Tongue (tissue), 1 donor: ENCODE measurements at regions not wholly inside any gene's neighbourhood (a gene's known extent, or its start where the extent isn't known, plus 50 kb on each side); places are given as distances from the start of the nearest gene placed in this dataset.
"Not testable (repeated sequence)": the region's sequence is repeated elsewhere in the genome, so short reads cannot be mapped to it uniquely, and the experiment has no call there.

Source experiments
- DNase-seq: peaks from one replicate; pipeline ENCODE4 v3.0.0-alpha.2; 2015

GRCh38 chr6:44049989-44050871 lies 77.0 kb downstream of the MRPL14 start:
- peak; percentile 53 for DNase-seq

DNA sequence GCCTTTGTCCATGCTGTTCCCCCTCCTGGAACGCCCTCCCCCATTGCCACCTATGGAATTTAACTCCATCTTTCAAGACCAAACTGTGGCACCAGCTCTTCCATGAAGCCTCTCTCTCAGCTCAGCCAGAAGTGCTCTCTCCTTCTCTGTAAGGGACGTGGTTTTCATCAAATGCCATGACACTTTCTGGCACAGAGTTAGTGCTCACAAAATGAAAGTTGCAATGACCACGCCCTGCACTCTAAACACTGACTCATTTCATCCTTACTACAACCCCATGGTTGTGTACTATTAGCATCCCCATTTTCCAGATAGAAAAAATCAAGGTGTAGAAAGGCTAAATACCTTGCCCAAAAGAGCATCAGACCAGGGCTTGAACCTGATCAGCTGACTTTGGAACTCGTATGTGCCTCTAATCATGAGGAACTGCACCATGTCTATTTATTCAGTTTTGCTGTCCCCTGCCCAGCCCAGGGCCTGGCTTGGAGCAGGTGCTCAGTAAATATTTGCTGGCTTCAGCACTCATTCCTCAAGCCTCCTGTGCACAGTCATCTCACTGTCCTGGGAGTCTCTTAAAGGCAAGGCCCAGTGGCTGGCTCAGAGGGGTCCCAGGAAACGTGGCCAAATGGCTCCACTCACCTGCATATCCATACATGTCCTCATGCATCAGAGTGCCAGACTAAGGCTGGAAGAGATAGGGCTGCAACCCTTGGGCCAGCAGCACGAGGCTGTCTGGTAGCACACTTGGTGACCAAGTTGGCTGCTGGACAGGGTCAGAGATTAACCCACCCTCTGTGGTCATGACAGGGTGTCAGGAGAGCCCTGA lies 77.9 kb downstream of the MRPL14 start:
- peak; percentile 45 for DNase-seq

GRCh38 chr6:44048277-44048676 lies 79.0 kb downstream of the MRPL14 start:
- no peak for DNase-seq

DNA sequence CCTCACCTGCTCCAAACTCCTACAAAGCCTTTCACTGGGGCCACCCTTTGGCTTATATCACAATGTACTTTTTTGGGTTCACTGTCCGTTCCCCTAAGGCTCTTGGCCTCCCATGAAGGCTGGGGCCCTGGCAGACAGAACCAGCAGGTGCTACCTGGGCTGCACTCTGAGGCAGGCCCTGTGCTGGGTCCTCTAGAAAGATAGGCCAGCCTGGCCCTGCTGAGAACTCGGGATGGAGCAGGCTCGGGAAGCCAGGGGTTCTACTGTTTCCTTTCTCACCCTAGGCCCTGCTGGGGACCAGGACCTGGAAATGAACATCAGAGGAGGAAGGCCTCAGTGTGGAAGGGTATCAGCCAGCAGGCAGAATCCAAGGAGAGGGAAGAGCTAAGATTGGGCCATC lies 79.5 kb downstream of the MRPL14 start:
- no peak for DNase-seq

- no peak for DNase-seq
These were observed 80.1 kb downstream of the MRPL14 start for GRCh38 chr6:44047179-44047546.

GRCh38 chr6:44046516-44047178 lies 80.6 kb downstream of the MRPL14 start:
- DNase-seq: no peak

- peak; percentile 76 for DNase-seq
These were observed 81.6 kb downstream of the MRPL14 start for GRCh38 chr6:44045672-44046015.

GRCh38 chr6:44044940-44045671 lies 82.1 kb downstream of the MRPL14 start:
- DNase-seq: no peak

- DNase-seq: no peak
These were observed 83.1 kb downstream of the MRPL14 start for GRCh38 chr6:44044154-44044539.

- DNase-seq: peak; percentile 80
These were observed 83.6 kb downstream of the MRPL14 start for GRCh38 chr6:44043479-44044153.

DNA sequence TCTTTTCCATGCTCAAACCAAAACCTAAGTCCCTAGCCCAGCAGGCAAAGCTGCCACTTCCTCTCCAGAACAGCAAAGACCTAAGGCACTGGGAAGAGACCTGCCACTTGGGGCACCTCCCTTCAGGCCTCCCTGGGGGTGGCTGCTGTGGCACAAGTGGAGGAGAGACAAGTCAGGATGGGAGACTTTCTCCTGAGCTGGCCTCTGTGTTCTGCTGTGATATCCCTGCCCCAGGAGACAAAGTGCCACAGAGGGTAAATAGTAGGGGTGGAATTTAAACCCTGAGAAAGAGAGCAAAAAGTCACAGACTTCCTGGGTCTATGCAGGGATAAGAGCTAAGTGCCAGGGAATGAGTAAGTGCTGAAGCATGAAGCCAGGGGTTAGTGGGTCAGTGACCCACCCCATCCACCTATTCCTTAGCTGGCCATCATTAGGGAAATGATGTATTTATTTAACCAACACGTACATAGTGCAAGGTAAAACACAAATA lies 84.2 kb downstream of the MRPL14 start:
- no peak for DNase-seq

DNA sequence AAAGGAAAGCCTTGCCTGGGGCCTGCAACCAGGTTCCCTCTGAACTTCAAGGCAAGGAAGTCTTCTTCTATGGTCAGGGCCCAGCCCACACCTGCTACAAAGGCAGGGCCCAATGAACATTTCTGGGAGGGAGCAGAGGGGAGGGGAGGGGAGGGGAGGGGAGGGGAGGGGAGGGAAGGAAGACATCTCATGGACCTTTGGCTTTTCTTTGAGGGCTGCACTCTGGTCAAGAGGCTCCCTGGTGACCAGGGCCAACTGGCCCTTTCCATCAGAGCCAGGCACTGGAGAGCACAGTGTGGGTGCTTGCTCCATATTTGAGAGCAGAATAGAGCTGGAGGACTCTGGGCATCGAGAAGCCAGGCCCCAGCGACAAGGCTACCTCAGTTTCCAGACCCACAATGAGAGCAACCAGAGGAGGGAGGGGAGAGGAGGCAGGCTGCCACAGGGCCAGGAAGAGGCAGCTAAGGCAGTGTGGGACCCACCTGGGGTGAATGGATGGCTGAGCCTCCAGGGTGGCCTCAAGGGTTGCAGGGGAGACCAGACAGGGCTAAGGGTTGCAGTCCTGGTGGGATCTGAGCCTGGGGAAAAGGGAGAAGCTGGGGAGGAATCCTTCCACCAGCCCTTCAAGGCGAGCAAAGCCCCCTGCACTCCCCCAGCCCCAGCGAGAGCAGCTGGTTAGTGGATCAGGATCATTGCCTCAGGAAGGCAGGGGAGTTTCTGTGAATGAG lies 84.8 kb downstream of the MRPL14 start:
- no peak for DNase-seq

DNA sequence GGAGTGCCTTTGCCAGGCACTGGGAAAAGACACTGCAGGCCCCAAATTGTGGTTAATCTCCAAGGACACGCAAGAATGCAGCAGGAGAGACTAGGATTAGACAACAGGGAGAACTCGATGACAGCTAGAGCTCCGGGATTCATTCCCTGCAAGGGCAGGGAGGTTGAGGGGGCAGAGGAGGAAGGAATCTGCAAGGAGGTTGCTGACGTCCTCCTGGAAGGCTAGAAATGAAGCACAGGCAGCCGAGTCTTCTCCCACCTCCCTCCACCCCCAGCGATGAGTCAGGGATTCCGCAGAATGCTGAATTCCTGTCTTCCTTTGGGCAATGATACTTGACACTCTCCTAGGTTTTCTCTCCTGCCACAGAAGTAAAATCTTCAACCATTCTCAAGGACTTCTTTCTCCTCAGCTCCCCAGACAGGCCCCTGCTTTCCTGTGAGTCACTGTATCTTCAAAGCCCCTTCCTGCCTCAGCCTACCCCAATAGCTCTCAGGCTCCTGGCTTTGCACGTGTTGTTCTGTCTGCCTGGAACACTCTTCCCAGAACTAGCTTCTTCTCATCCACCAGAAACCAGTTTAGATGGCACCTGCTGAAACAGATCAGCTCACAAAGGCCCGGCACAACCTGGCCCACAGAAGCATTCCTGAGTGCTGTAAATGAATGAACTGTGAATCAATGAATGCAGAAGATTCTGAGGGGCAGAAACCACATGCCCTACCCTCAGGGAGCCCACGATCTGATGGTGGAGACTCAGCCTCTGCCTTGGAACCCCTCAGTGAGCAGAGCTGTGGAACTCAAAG lies 85.6 kb downstream of the MRPL14 start:
- peak; percentile 73 for DNase-seq

DNA sequence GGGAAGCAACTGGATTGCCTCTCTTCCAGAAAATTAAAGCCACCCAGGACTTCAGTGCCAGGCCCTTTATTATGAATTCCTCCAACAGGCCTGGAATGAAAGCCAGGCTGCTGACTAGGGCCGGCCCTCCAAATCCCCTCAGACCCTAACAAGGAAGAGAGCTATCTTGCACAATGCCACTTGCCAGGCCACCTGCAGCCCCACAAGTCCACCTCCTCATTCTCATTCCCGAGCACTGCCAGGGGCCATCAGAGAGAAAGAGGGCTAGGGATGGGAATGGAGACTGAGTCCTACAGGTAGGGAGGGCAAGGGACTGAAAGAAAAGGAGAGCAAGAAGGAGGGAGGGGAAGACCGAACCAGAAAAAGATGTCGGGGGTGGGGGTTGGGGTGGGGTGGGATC lies 86.5 kb downstream of the MRPL14 start:
- no peak for DNase-seq

DNA sequence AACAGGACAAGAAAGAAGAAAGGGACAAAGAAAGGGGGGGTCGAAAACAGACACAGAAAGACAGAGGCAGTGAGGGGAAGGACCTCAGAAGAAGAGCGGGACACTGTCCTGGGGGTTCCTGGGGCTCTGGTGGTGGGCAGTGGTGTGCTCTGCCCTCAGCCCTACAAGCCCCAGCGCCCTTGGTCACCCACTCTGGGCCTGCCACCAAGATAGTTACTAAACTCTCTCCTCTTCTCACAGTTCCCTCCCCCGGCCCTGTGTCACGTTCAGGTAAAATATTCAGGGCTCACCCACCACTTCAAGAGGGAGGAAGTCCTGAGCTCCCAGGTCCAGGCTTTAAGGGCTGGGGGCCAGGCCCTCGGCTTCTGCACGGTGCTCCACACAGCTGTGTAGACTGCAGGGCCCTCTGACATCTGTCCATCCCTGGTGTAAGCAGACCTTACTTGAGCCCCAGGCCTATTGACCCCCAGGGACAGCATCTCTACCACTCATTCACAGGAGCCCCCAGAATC lies 87.4 kb downstream of the MRPL14 start:
- no peak for DNase-seq

GRCh38 chr6:44039191-44039719 lies 88.0 kb downstream of the MRPL14 start:
- DNase-seq: no peak

- DNase-seq: no peak
These were observed 88.6 kb downstream of the MRPL14 start for GRCh38 chr6:44038543-44039065.

DNA sequence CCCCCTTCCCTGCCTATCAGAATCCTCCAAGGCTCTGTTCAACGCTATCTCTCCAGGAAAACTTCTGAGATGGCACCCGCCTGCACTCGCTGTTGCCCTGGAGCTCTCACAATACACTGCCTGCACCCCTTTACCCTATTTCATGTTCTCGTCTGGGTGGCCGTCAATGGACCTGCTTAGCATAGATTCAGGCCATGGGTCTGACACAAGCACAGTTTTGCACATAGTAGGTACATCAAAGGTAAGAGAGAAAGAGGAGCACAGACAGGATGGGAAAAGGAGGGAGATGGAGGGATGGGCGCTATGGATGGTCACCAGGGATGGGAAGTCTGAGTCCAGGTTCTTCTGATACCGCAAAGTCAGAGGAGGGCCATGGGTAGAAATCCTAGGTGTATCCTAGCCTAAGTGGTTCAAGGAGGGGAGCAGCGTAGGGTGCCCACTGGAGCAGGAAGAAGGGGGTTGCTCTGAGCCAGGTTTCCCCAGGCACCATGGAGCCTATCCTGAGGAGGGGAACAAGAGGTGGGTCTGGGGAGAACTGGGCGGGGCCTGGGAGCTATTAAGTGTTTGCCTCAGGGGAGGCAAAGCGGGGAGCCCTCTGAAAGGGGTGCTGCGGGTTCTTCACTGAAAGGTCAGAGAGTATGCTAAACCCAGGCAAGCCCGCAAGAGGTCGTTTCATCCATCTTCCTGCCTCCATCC lies 89.3 kb downstream of the MRPL14 start:
- no peak for DNase-seq

- DNase-seq: not testable (repeated sequence)
These were observed 90.0 kb downstream of the MRPL14 start for GRCh38 chr6:44037276-44037675.
